Stomach (tissue), 8 donors: ENCODE measurements at regions not wholly inside any gene's neighbourhood (a gene's known extent, or its start where the extent isn't known, plus 50 kb on each side); places are given as distances from the start of the nearest gene placed in this dataset.
"Not testable (repeated sequence)": the region's sequence is repeated elsewhere in the genome, so short reads cannot be mapped to it uniquely, and the experiment has no call there.

ENCODE experiments used
- DNase-seq, 2 donors: peaks; one replicate each; pipeline versions ENCODE4 v3.0.0 to v3.0.0-alpha.2; 2013 to 2019
- H3K27ac ChIP-seq, 5 donors: fragments of 200-600 bp in 4 of 5; sonication (generic) in 4 of 5; one replicate each; pipeline ENCODE4 v1.5.1; 2013 to 2019; ENCODE audit warnings: mild to moderate bottlenecking in 1 of 5, moderate library complexity in 1 of 5
- H3K27me3 ChIP-seq, 3 donors: fragments of 200-600 bp; sonication (generic); one replicate each; pipeline ENCODE4 v1.5.1; 2017 to 2019; ENCODE audit warnings: mixed run types in 1 of 3
- H3K36me3 ChIP-seq, 4 donors: fragments of 200-600 bp; sonication (generic); 1 replicate in 3 of 4; 2 replicates in 1 of 4; pipeline ENCODE4 v1.5.1; 2016 to 2019
- H3K4me1 ChIP-seq, 4 donors: fragments of 200-600 bp; sonication (generic); one replicate each; pipeline ENCODE4 v1.5.1; 2016 to 2019
- H3K4me3 ChIP-seq, 4 donors: fragments of 200-600 bp; sonication (generic) in 3 of 4; one replicate each; pipeline ENCODE4 v1.5.1; 2016 to 2019; ENCODE audit warnings: mild to moderate bottlenecking in 1 of 4
- H3K9me3 ChIP-seq, 4 donors: fragments of 200-600 bp; sonication (generic); one replicate each; pipeline ENCODE4 v1.5.1; 2016 to 2019
- CTCF ChIP-seq, 7 experiments: fragments of 450-650 bp in 4 of 7; fragments of 200-600 bp in 3 of 7; sonication (generic) in 3 of 7; IDR thresholded peaks; one replicate each; pipeline ENCODE4 v1.5.1; 2016 to 2019; ENCODE audit warnings: antibody characterized with exemption in 7 of 7, control low read depth in 2 of 7, mild to moderate bottlenecking in 1 of 7
- EP300 ChIP-seq: sonication (generic); formaldehyde crosslinking; IDR thresholded peaks from one replicate; pipeline ENCODE4 v1.6.1; 2017; ENCODE audit warnings: antibody characterized with exemption
- POLR2A ChIP-seq, 4 donors: fragments of 450-650 bp; IDR thresholded peaks; one replicate each; pipeline ENCODE4 v1.6.1; 2016; ENCODE audit warnings: antibody characterized with exemption in 4 of 4, control low read depth in 2 of 4, mild to moderate bottlenecking in 1 of 4, moderate library complexity in 1 of 4
- POLR2AphosphoS5 ChIP-seq, 3 donors: sonication (generic); formaldehyde crosslinking; IDR thresholded peaks; one replicate each; pipeline ENCODE4 v1.6.1; 2016; ENCODE audit warnings: antibody characterized with exemption in 3 of 3
- WGBS, 5 donors: extraction: QIAGEN DNeasy Blood & Tissue Kit in 3 of 5; methylation state at CpG; one replicate each; pipeline versions ENCODE4 v1.1.5 to v1.1.7; 2013 to 2018; 5-methylcytosine and 5-hydroxymethylcytosine counted together
- intact Hi-C: fragments of 100-400 bp; cut with DNase I; formaldehyde crosslinking; loops from one replicate; pipeline ENCODE4 v1.15.1; 2023; ENCODE audit warnings: low total_unique reads
- donor health status: healthy with polysubstance abuse.
- donor health status: Bipolar disorder and iron deficiency.
- donor health status: healthy.

GRCh38 chr1:38185913-38186312, 139.3 kb upstream of the POU3F1 start:
- TF ChIP-seq EP300 (no peak), POLR2AphosphoS5 (IDR thresholded peaks at IDR 0.05) (no peak), POLR2A (IDR thresholded peaks at IDR 0.05) (no peak), CTCF (IDR thresholded peaks at IDR 0.05) (no peak)
- intact Hi-C loops = no loop called here
- H3K27me3 ChIP-seq = peaks cover 0 to 53% (median 3%) of the 10 kb centered on the region in 3 donors
- no peaks in the 10 kb centered on the region for H3K4me1 ChIP-seq
- peaks cover 0 to 9% (median 0%) of the 10 kb centered on the region in 4 donors for H3K9me3 ChIP-seq
- H3K4me3 ChIP-seq = no peak overlapping the region
- H3K36me3 ChIP-seq = no peaks in the 10 kb centered on the region
- no peak overlapping the region for H3K27ac ChIP-seq
- WGBS, 5 donors = 72 to 87% (median 84%) methylated on average over 6 to 7 of the region's 7 CpGs
- DNase-seq = no peak

- H3K36me3 ChIP-seq = no peaks in the 10 kb centered on the region
- DNase-seq = no peak
- TF ChIP-seq POLR2A (IDR thresholded peaks at IDR 0.05) = no peak
- TF ChIP-seq POLR2AphosphoS5 (IDR thresholded peaks at IDR 0.05) = no peak
- TF ChIP-seq EP300 = no peak
- TF ChIP-seq CTCF (IDR thresholded peaks at IDR 0.05) = no peak
- intact Hi-C loops = no loop called here
- no peaks in the 10 kb centered on the region for H3K4me1 ChIP-seq
- peaks cover 0 to 6% (median 0%) of the 10 kb centered on the region in 4 donors for H3K9me3 ChIP-seq
- no peak overlapping the region for H3K4me3 ChIP-seq
- peaks cover 0 to 44% (median 3%) of the 10 kb centered on the region in 3 donors for H3K27me3 ChIP-seq
- WGBS, 5 donors = 51 to 63% (median 55%) methylated on average over 2 of the region's 2 CpGs
- H3K27ac ChIP-seq = no peak overlapping the region
Measured at GRCh38 chr1:38183747-38184146, 137.2 kb upstream of the POU3F1 start.

- no peak for TF ChIP-seq POLR2AphosphoS5 (IDR thresholded peaks at IDR 0.05)
- TF ChIP-seq POLR2A (IDR thresholded peaks at IDR 0.05) = no peak
- Histone ChIP-seq H3K4me3 (no peak overlapping the region), H3K27me3 (peaks cover 0 to 38% (median 3%) of the 10 kb centered on the region in 3 donors), H3K36me3 (no peaks in the 10 kb centered on the region), H3K27ac (no peak overlapping the region), H3K4me1 (no peaks in the 10 kb centered on the region), H3K9me3 (no peaks in the 10 kb centered on the region)
- 25 to 56% (median 35%) methylated on average over 3 to 7 of the region's 7 CpGs for WGBS, 5 donors
- intact Hi-C loops = no loop called here
- DNase-seq = peak in 1 of 2 donors; percentile 36
Measured at GRCh38 chr1:38183096-38183495, 136.5 kb upstream of the POU3F1 start.

GRCh38 chr1:38180388-38180787, 133.8 kb upstream of the POU3F1 start:
- WGBS, 5 donors = 65 to 100% (median 73%) methylated on average over 1 of the region's 1 CpG

GRCh38 chr1:38179483-38179882, 132.9 kb upstream of the POU3F1 start:
- 54 to 63% (median 62%) methylated on average over 8 of the region's 8 CpGs for WGBS, 5 donors
- H3K27ac ChIP-seq = no peak overlapping the region

More at GRCh38 chr1:38180388-38180787, 133.8 kb upstream of the POU3F1 start:
- H3K9me3 ChIP-seq, H3K4me3 ChIP-seq, H3K4me1 ChIP-seq, DNase-seq, intact Hi-C loops, H3K27ac ChIP-seq, H3K36me3 ChIP-seq: not testable (repeated sequence)
- H3K27me3 ChIP-seq = peaks cover 0 to 25% (median 3%) of the 10 kb centered on the region in 3 donors

More at GRCh38 chr1:38179483-38179882, 132.9 kb upstream of the POU3F1 start:
- no peak for TF ChIP-seq CTCF (IDR thresholded peaks at IDR 0.05)
- intact Hi-C loops = no loop called here
- DNase-seq = peak in 1 of 2 donors; percentile 30
- Histone ChIP-seq H3K4me1 (no peaks in the 10 kb centered on the region), H3K27me3 (peaks cover 0 to 16% (median 3%) of the 10 kb centered on the region in 3 donors), H3K36me3 (no peaks in the 10 kb centered on the region), H3K4me3 (no peak overlapping the region), H3K9me3 (no peaks in the 10 kb centered on the region)
